ENCODE measurements at regions not wholly inside any gene's neighbourhood (a gene's known extent, or its start where the extent isn't known, plus 50 kb on each side); places are given as distances from the start of the nearest gene placed in this dataset.
A peak's percentile ranks its signal among the peaks of the same experiment; 100 is the strongest.

- H3K4me3 ChIP-seq (ENCODE audit: low read depth, low read length): no peak overlapping the region
- TF ChIP-seq CTCF (IDR thresholded peaks at IDR 0.05; ENCODE audit: borderline replicate concordance, insufficient read depth, low read depth, low read length): no peak
These were observed 232.3 kb upstream of the CPEB2 start for GRCh38 chr4:14769993-14770392.

GRCh38 chr4:14771094-14771493, 231.2 kb upstream of the CPEB2 start:
- no peak for TF ChIP-seq CTCF (IDR thresholded peaks at IDR 0.05; ENCODE audit: borderline replicate concordance, insufficient read depth, low read depth, low read length)
- H3K4me3 ChIP-seq (ENCODE audit: low read depth, low read length): no peak overlapping the region

GRCh38 chr4:14771504-14772175, 230.6 kb upstream of the CPEB2 start:
- no peak overlapping the region for H3K4me3 ChIP-seq (ENCODE audit: low read depth, low read length)
- TF ChIP-seq CTCF (IDR thresholded peaks at IDR 0.05; ENCODE audit: borderline replicate concordance, insufficient read depth, low read depth, low read length): no peak

- H3K4me3 ChIP-seq (ENCODE audit: low read depth, low read length): no peak overlapping the region
- no peak for TF ChIP-seq CTCF (IDR thresholded peaks at IDR 0.05; ENCODE audit: borderline replicate concordance, insufficient read depth, low read depth, low read length)
These were observed 229.9 kb upstream of the CPEB2 start for GRCh38 chr4:14772388-14772787.

- no peak overlapping the region for H3K4me3 ChIP-seq (ENCODE audit: low read depth, low read length)
- TF ChIP-seq CTCF (IDR thresholded peaks at IDR 0.05; ENCODE audit: borderline replicate concordance, insufficient read depth, low read depth, low read length): no peak
These were observed 219.0 kb upstream of the CPEB2 start for GRCh38 chr4:14783011-14783877.

- H3K4me3 ChIP-seq (ENCODE audit: low read depth, low read length): no peak overlapping the region
- no peak for TF ChIP-seq CTCF (IDR thresholded peaks at IDR 0.05; ENCODE audit: borderline replicate concordance, insufficient read depth, low read depth, low read length)
These were observed 215.1 kb upstream of the CPEB2 start for GRCh38 chr4:14787221-14787620.

- H3K4me3 ChIP-seq (ENCODE audit: low read depth, low read length): no peak overlapping the region
- TF ChIP-seq CTCF (IDR thresholded peaks at IDR 0.05; ENCODE audit: borderline replicate concordance, insufficient read depth, low read depth, low read length): peak; percentile 55
These were observed 214.4 kb upstream of the CPEB2 start for GRCh38 chr4:14787894-14788293.

Data from GM12875 (cell line).